Trophoblast cell (in vitro differentiated cells and primary cell): ENCODE measurements at regions not wholly inside any gene's neighbourhood (a gene's known extent, or its start where the extent isn't known, plus 50 kb on each side); places are given as distances from the start of the nearest gene placed in this dataset.

Experiments used
- DNase-seq, 2 donors: peaks; one replicate each; pipeline ENCODE4 v3.0.0-alpha.2; 2016
- H2AFZ ChIP-seq: 2 replicates; pipeline ENCODE4 v1.6.1; 2013; ENCODE audit warnings: low read length, moderate library complexity, mild to moderate bottlenecking; ENCODE audit not compliant: insufficient read depth, poor library complexity
- H2AK5ac ChIP-seq: 2 replicates; pipeline ENCODE4 v1.6.1; 2013; ENCODE audit warnings: mild to moderate bottlenecking, low read length
- H2BK120ac ChIP-seq: 2 replicates; pipeline ENCODE4 v1.6.1; 2013; ENCODE audit warnings: low read length, mild to moderate bottlenecking, moderate library complexity; ENCODE audit not compliant: insufficient read depth, poor library complexity
- H2BK12ac ChIP-seq: 2 replicates; pipeline ENCODE4 v1.6.1; 2013; ENCODE audit warnings: mild to moderate bottlenecking, low read length, moderate library complexity
- H2BK5ac ChIP-seq: 2 replicates; pipeline ENCODE4 v1.6.1; 2013; ENCODE audit warnings: low read length, low read depth, moderate library complexity, mild to moderate bottlenecking; ENCODE audit not compliant: poor library complexity
- H3K14ac ChIP-seq: 2 replicates; pipeline ENCODE4 v1.6.1; 2013; ENCODE audit warnings: mild to moderate bottlenecking, low read length
- H3K18ac ChIP-seq: 2 replicates; pipeline ENCODE4 v1.6.1; 2013; ENCODE audit warnings: mild to moderate bottlenecking, low read length
- H3K23ac ChIP-seq: 2 replicates; pipeline ENCODE4 v1.6.1; 2013; ENCODE audit warnings: low read length
- H3K27ac ChIP-seq: 2 replicates; pipeline ENCODE4 v1.5.1; 2013; ENCODE audit warnings: low read depth, mild to moderate bottlenecking, inconsistent platforms, low read length, moderate library complexity
- H3K27me3 ChIP-seq: 2 replicates; pipeline ENCODE4 v1.6.1; 2013; ENCODE audit warnings: inconsistent platforms, mild to moderate bottlenecking, low read length, moderate library complexity; ENCODE audit not compliant: insufficient read depth
- H3K36me3 ChIP-seq, 2 experiments: 1 replicate in 1 of 2; 2 replicates in 1 of 2; pipeline ENCODE4 v1.6.1; 2013; ENCODE audit warnings: low read length in 2 of 2, mild to moderate bottlenecking in 2 of 2, moderate library complexity in 1 of 2; ENCODE audit not compliant: insufficient read depth in 2 of 2, control insufficient read depth in 1 of 2
- H3K4ac ChIP-seq: 2 replicates; pipeline ENCODE4 v1.6.1; 2013; ENCODE audit warnings: low read depth, mild to moderate bottlenecking, low read length, moderate library complexity
- H3K4me1 ChIP-seq, 2 experiments: 1 replicate in 1 of 2; 2 replicates in 1 of 2; pipeline ENCODE4 v1.6.1; 2013; ENCODE audit warnings: low read length in 2 of 2, mild to moderate bottlenecking in 2 of 2, moderate library complexity in 1 of 2; ENCODE audit not compliant: insufficient read depth in 2 of 2, control insufficient read depth in 1 of 2
- H3K4me2 ChIP-seq: 2 replicates; pipeline ENCODE4 v1.6.1; 2013; ENCODE audit warnings: inconsistent platforms, mild to moderate bottlenecking, low read length, moderate library complexity
- H3K4me3 ChIP-seq: 2 replicates; pipeline ENCODE4 v1.5.1; 2013; ENCODE audit warnings: mild to moderate bottlenecking, low read depth, low read length, inconsistent platforms
- H3K79me1 ChIP-seq: one replicate; pipeline ENCODE4 v1.6.1; 2013; ENCODE audit warnings: low read length
- H3K79me2 ChIP-seq: 2 replicates; pipeline ENCODE4 v1.6.1; 2013; ENCODE audit warnings: low read length, mild to moderate bottlenecking; ENCODE audit not compliant: control insufficient read depth, insufficient read depth, poor library complexity
- H3K9ac ChIP-seq: 2 replicates; pipeline ENCODE4 v1.6.1; 2013; ENCODE audit warnings: mild to moderate bottlenecking, low read length
- H3K9me3 ChIP-seq: 2 replicates; pipeline ENCODE4 v1.6.1; 2013; ENCODE audit warnings: low read depth, mild to moderate bottlenecking, control low read depth, inconsistent platforms, low read length; ENCODE audit not compliant: insufficient read depth
- H4K12ac ChIP-seq: 2 replicates; pipeline ENCODE4 v1.6.1; 2013; ENCODE audit warnings: low read depth, mild to moderate bottlenecking, low read length, moderate library complexity
- H4K8ac ChIP-seq: 2 replicates; pipeline ENCODE4 v1.6.1; 2013; ENCODE audit warnings: low read depth, mild to moderate bottlenecking, low read length, moderate library complexity
- H4K91ac ChIP-seq: one replicate; pipeline ENCODE4 v1.6.1; 2013; ENCODE audit warnings: low read depth, mild to moderate bottlenecking, low read length, moderate library complexity
- WGBS: extraction: QIAGEN DNeasy Blood & Tissue Kit; methylation state at CpG from one replicate; pipeline ENCODE4 v1.1.7; 2013; ENCODE audit warnings: missing lambda C conversion rate; ENCODE audit not compliant: insufficient read length, insufficient coverage; ENCODE audit errors: extremely low coverage; 5-methylcytosine and 5-hydroxymethylcytosine counted together

DNA sequence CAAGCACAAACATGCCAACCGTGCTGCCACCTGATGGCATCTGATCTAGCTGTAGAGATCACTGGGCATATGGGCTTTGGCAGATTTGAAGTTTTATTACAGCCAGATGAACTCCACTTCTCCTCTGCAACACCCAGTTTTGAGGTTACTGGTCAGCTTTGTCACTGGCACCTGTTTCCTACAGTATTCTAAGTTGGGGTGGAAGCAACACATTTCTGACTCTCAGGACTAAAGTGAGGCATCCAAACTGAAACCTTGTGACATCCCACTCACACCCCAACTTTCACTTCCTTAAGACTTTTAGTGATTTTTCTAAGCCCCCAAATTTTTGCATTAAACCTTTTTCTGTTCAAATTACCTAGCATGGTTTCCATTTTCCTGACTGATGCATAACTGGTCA lies 115.1 kb upstream of the PCDH18 start:
- Histone ChIP-seq H3K27ac (no peak overlapping the region), H3K27me3 (no peaks in the 10 kb centered on the region), H2AFZ (no peak overlapping the region), H3K4me3 (no peak overlapping the region), H2BK12ac (no peak overlapping the region), H3K23ac (no peak overlapping the region), H3K79me1 (no peaks in the 10 kb centered on the region), H3K4me2 (no peak overlapping the region), H4K91ac (no peak overlapping the region), H2AK5ac (no peak overlapping the region), H2BK120ac (no peak overlapping the region), H3K79me2 (no peaks in the 10 kb centered on the region), H2BK5ac (no peak overlapping the region), H3K9ac (no peak overlapping the region), H3K36me3 (no peaks in the 10 kb centered on the region), H3K14ac (no peak overlapping the region), H3K4ac (no peak overlapping the region), H3K9me3 (no peaks in the 10 kb centered on the region), H4K8ac (no peak overlapping the region), H4K12ac (no peak overlapping the region), H3K18ac (no peak overlapping the region), H3K4me1 (no peaks in the 10 kb centered on the region)
- DNase-seq = no peak
- WGBS = no CpG with 5 or more reads among the region's 1 CpG

DNA sequence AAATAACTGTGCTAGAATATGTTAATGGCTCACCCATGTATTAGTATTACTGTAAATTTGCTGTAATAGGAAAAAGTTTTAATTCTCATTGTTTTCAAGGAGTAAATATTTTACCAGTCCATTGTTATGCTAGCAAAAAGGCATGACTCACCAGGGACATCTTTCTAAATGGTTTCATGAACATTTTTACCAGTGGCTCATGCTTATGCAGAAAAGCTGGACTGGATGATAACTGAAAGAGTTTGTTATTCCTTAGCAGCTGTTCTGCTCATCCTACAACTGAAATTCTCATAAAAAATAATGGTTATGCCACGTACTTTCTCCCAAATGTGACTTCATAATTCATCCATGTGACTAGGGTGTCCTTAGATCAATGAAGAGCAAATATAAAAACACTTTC lies 111.9 kb upstream of the PCDH18 start:
- no peaks in the 10 kb centered on the region for H3K4me1 ChIP-seq
- DNase-seq = no peak
- no peak overlapping the region for H3K4ac ChIP-seq
- no peaks in the 10 kb centered on the region for H3K27me3 ChIP-seq
- no peaks in the 10 kb centered on the region for H3K36me3 ChIP-seq
- H4K12ac ChIP-seq = no peak overlapping the region
- H3K23ac ChIP-seq = no peak overlapping the region
- no peak overlapping the region for H2AFZ ChIP-seq
- H2AK5ac ChIP-seq = no peak overlapping the region
- no peak overlapping the region for H2BK5ac ChIP-seq
- H3K79me2 ChIP-seq = no peaks in the 10 kb centered on the region
- no CpG with 5 or more reads among the region's 1 CpG for WGBS
- no peak overlapping the region for H3K4me3 ChIP-seq
- no peak overlapping the region for H3K27ac ChIP-seq
- H4K8ac ChIP-seq = no peak overlapping the region
- H3K79me1 ChIP-seq = no peaks in the 10 kb centered on the region
- no peak overlapping the region for H3K18ac ChIP-seq
- no peaks in the 10 kb centered on the region for H3K9me3 ChIP-seq
- H3K9ac ChIP-seq = no peak overlapping the region
- no peak overlapping the region for H2BK12ac ChIP-seq
- H3K14ac ChIP-seq = no peak overlapping the region
- no peak overlapping the region for H2BK120ac ChIP-seq
- H4K91ac ChIP-seq = no peak overlapping the region
- no peak overlapping the region for H3K4me2 ChIP-seq

DNA sequence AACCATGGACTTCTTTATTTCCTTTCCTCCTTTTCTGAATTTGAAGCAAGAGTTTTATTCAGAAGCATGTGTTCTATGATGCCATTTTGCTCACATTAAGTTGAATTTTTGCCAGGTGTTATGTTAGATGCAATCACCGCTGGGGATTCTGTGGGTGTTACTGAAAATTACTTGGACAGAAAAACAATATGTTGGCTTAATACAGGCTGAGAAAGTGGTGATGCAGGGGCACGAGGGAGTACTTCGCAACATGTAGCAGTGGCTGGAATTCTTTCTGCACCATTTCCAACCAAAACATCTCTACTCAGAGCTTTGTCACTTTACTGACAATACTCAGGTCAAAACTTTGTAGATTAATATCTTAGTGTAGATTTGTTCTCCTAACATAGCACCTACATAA lies 109.2 kb upstream of the PCDH18 start:
- no peak overlapping the region for H2BK5ac ChIP-seq
- H3K27ac ChIP-seq = no peak overlapping the region
- no peak overlapping the region for H2BK120ac ChIP-seq
- no peaks in the 10 kb centered on the region for H3K4me1 ChIP-seq
- no peak overlapping the region for H4K12ac ChIP-seq
- no peak overlapping the region for H3K4ac ChIP-seq
- H3K27me3 ChIP-seq = no peaks in the 10 kb centered on the region
- DNase-seq = no peak
- no peaks in the 10 kb centered on the region for H3K36me3 ChIP-seq
- no peak overlapping the region for H3K9ac ChIP-seq
- H3K14ac ChIP-seq = no peak overlapping the region
- H3K18ac ChIP-seq = no peak overlapping the region
- H2BK12ac ChIP-seq = no peak overlapping the region
- H3K79me2 ChIP-seq = no peaks in the 10 kb centered on the region
- H3K4me2 ChIP-seq = no peak overlapping the region
- H3K4me3 ChIP-seq = no peak overlapping the region
- H2AK5ac ChIP-seq = no peak overlapping the region
- H3K23ac ChIP-seq = no peak overlapping the region
- H4K91ac ChIP-seq = no peak overlapping the region
- no peak overlapping the region for H2AFZ ChIP-seq
- no peaks in the 10 kb centered on the region for H3K9me3 ChIP-seq
- no CpG with 5 or more reads among the region's 3 CpGs for WGBS
- H3K79me1 ChIP-seq = no peaks in the 10 kb centered on the region
- no peak overlapping the region for H4K8ac ChIP-seq

DNA sequence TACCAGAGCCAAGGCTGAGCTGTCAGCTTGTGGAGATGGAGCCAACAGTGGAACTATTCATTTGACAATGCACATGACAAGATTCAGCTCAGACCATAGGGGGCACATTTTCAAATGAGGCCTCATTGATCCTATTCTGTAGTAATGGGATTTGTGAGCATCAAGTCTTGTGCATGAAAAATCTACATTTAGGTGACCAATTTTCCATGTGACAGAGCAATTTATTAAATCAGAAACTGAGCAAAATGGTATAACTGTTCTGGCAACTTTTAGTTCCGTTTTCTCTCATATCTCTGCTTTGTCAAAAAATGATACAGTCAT lies 108.5 kb upstream of the PCDH18 start:
- no CpG with 5 or more reads among the region's 1 CpG for WGBS
- Histone ChIP-seq H3K4me1 (no peaks in the 10 kb centered on the region), H2AFZ (no peak overlapping the region), H4K12ac (no peak overlapping the region), H3K36me3 (no peaks in the 10 kb centered on the region), H3K79me1 (no peaks in the 10 kb centered on the region), H2AK5ac (no peak overlapping the region), H3K23ac (no peak overlapping the region), H3K79me2 (no peaks in the 10 kb centered on the region), H3K14ac (no peak overlapping the region), H4K8ac (no peak overlapping the region), H2BK5ac (no peak overlapping the region), H3K9ac (no peak overlapping the region), H3K9me3 (no peaks in the 10 kb centered on the region), H2BK120ac (no peak overlapping the region), H3K4me3 (no peak overlapping the region), H3K27me3 (no peaks in the 10 kb centered on the region), H2BK12ac (no peak overlapping the region), H3K4me2 (no peak overlapping the region), H3K18ac (no peak overlapping the region), H4K91ac (no peak overlapping the region), H3K4ac (no peak overlapping the region), H3K27ac (no peak overlapping the region)
- no peak for DNase-seq
